ENCODE measurements at regions not wholly inside any gene's neighbourhood (a gene's known extent, or its start where the extent isn't known, plus 50 kb on each side); places are given as distances from the start of the nearest gene placed in this dataset.

GRCh38 chr19:31149441-31149941, 199.7 kb downstream of the TSHZ3 start:
- no peak overlapping the region for H3K4me3 ChIP-seq (ENCODE audit: control insufficient read depth, low read depth, low read length)
- no peak for DNase-seq (ENCODE audit: low read depth)
- no peak for TF ChIP-seq CTCF (IDR thresholded peaks at IDR 0.05; ENCODE audit: control insufficient read depth, insufficient read depth, low read depth, low read length, missing control alignments)

DNA sequence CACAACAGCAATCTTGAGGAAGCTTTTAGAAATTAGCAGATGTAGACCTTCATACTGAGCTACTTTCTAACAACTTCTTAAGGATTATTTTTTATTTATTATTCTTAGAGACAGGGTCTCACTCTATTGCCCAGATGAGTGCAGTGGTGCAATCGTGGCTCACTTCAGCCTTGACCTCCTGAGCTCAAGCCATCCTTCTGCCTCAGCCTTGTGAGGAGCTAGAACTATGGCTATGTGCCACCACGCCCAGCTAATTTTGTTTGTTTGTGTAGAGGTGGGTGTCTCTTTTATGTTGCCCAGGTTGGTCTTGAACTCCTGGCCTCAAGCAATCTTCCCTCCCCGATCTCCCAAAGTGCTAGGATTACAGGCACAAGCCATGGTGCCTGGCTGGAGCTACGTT, 200.6 kb downstream of the TSHZ3 start:
- TF ChIP-seq CTCF (IDR thresholded peaks at IDR 0.05; ENCODE audit: control insufficient read depth, insufficient read depth, low read depth, low read length, missing control alignments), result no peak

GRCh38 chr19:31147234-31147633, 202.0 kb downstream of the TSHZ3 start:
- no peak overlapping the region for H3K4me3 ChIP-seq (ENCODE audit: control insufficient read depth, low read depth, low read length)
- no peak for DNase-seq (ENCODE audit: low read depth)
- TF ChIP-seq CTCF (IDR thresholded peaks at IDR 0.05; ENCODE audit: control insufficient read depth, insufficient read depth, low read depth, low read length, missing control alignments), result no peak

More for the DNA sequence above, 200.6 kb downstream of the TSHZ3 start:
- no peak for DNase-seq (ENCODE audit: low read depth)
- H3K4me3 ChIP-seq (ENCODE audit: control insufficient read depth, low read depth, low read length), result no peak overlapping the region

GRCh38 chr19:31146546-31147183, 202.6 kb downstream of the TSHZ3 start:
- DNase-seq (ENCODE audit: low read depth), result no peak
- TF ChIP-seq CTCF (IDR thresholded peaks at IDR 0.05; ENCODE audit: control insufficient read depth, insufficient read depth, low read depth, low read length, missing control alignments), result no peak

GRCh38 chr19:31146015-31146414, 203.2 kb downstream of the TSHZ3 start:
- TF ChIP-seq CTCF (IDR thresholded peaks at IDR 0.05; ENCODE audit: control insufficient read depth, insufficient read depth, low read depth, low read length, missing control alignments), result no peak
- H3K4me3 ChIP-seq (ENCODE audit: control insufficient read depth, low read depth, low read length), result no peak overlapping the region
- no peak for DNase-seq (ENCODE audit: low read depth)

More at GRCh38 chr19:31146546-31147183, 202.6 kb downstream of the TSHZ3 start:
- no peak overlapping the region for H3K4me3 ChIP-seq (ENCODE audit: control insufficient read depth, low read depth, low read length)

DNA sequence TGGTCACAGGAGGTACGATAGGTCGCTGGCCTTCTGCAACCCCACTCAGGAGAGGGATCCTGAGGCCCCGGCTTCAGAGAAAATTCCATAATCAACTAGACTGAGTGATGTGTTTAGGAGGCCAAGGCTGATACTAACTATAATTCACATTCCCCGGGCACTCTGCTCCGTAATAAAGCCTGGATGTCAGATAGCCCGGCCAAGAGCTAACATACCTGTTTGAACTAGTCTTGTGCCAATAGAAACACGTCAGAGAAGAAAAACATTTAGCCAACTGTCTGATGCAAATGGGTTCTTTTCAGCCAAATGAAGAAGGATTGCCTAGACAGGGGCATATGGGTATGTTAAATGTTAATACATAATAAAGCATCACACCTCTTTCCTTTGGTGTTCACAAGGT, 204.2 kb downstream of the TSHZ3 start:
- H3K4me3 ChIP-seq (ENCODE audit: control insufficient read depth, low read depth, low read length), result no peak overlapping the region
- TF ChIP-seq CTCF (IDR thresholded peaks at IDR 0.05; ENCODE audit: control insufficient read depth, insufficient read depth, low read depth, low read length, missing control alignments), result no peak
- no peak for DNase-seq (ENCODE audit: low read depth)
